ENCODE measurements at regions not wholly inside any gene's neighbourhood (a gene's known extent, or its start where the extent isn't known, plus 50 kb on each side); places are given as distances from the start of the nearest gene placed in this dataset.

DNA sequence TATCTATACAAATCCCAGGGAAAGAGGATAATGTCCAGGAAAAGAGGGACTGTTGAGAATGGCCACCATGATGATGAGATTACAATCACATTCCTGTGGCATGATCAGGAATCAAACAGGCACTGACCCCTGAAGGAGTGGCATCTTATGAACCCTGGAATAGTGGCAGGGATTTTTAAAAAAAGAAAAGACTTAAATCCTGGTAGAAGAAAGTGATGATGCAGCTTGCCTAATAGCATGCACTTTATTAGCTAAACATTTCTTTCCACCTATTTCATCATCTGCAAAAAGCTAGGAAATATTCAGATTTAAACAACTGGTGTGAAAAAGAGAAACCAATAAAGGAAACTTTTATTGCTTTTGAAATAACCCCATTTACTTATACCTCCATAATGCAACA is 87.2 kb upstream of the FSHR start:
- Mint-ChIP-seq H3K36me3 (ENCODE audit: insufficient read depth in 2 of 2) (peaks cover 0 to 1% of the 10 kb centered on the region in 2 donors), H3K9me3 (peaks cover 10 to 13% of the 10 kb centered on the region in 2 donors), H3K27ac (no peak overlapping the region), H3K27me3 (ENCODE audit: low read depth) (no peaks in the 10 kb centered on the region), H3K4me3 (no peak overlapping the region), H3K4me1 (ENCODE audit: low read depth) (no peaks in the 10 kb centered on the region)
- ATAC-seq (replicated peaks in 1 of 2) = no peak
- no peak for DNase-seq

DNA sequence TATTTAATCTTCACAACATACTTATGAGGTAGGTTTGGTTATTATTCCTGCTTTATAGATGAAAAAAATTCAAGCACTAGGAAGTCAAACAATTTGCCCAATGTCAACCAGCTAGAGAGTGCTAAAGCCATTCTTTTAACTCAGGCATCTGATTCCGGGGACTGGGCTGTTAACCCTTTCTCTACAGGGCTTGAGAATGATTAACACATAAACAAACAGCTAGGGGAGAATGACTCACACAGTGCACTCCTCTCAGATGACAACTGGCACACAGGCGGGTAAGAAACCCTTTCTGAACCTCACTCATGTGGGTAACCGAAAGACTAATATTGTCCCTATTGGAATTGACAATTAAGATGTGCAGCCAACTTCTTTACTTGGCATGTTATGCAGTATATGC is 86.3 kb upstream of the FSHR start:
- no peak for DNase-seq
- no peak overlapping the region for H3K27ac Mint-ChIP-seq
- no peak for ATAC-seq (replicated peaks in 1 of 2)
- H3K4me3 Mint-ChIP-seq = no peak overlapping the region
- H3K4me1 Mint-ChIP-seq (ENCODE audit: low read depth) = no peaks in the 10 kb centered on the region
- peaks cover 0 to 1% of the 10 kb centered on the region in 2 donors for H3K36me3 Mint-ChIP-seq (ENCODE audit: insufficient read depth in 2 of 2)
- H3K27me3 Mint-ChIP-seq (ENCODE audit: low read depth) = no peaks in the 10 kb centered on the region
- peaks cover 9 to 13% of the 10 kb centered on the region in 2 donors for H3K9me3 Mint-ChIP-seq

DNA sequence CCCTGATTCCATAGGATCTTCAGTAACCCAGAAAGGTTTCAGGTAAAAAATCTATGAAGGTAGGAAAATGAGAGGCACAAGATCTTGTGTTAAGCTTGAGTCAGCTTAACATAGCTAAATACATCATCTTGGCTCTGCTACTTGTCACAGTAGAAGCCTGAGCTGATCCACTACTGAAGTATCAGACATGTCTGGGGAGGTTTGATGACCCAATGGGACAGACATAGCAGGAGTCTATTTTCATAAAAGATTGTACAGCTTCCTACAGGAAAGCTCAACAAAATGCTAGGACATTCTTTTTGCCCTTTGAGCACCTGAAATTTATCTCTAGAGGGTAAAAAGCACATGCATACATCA is 84.3 kb upstream of the FSHR start:
- no peaks in the 10 kb centered on the region for H3K4me1 Mint-ChIP-seq (ENCODE audit: low read depth)
- no peak overlapping the region for H3K4me3 Mint-ChIP-seq
- no peaks in the 10 kb centered on the region for H3K27me3 Mint-ChIP-seq (ENCODE audit: low read depth)
- peaks cover 5 to 6% of the 10 kb centered on the region in 2 donors for H3K9me3 Mint-ChIP-seq
- H3K36me3 Mint-ChIP-seq (ENCODE audit: insufficient read depth in 2 of 2) = peaks cover 0 to 1% of the 10 kb centered on the region in 2 donors
- no peak for ATAC-seq (replicated peaks in 1 of 2)
- no peak overlapping the region for H3K27ac Mint-ChIP-seq
- no peak for DNase-seq

DNA sequence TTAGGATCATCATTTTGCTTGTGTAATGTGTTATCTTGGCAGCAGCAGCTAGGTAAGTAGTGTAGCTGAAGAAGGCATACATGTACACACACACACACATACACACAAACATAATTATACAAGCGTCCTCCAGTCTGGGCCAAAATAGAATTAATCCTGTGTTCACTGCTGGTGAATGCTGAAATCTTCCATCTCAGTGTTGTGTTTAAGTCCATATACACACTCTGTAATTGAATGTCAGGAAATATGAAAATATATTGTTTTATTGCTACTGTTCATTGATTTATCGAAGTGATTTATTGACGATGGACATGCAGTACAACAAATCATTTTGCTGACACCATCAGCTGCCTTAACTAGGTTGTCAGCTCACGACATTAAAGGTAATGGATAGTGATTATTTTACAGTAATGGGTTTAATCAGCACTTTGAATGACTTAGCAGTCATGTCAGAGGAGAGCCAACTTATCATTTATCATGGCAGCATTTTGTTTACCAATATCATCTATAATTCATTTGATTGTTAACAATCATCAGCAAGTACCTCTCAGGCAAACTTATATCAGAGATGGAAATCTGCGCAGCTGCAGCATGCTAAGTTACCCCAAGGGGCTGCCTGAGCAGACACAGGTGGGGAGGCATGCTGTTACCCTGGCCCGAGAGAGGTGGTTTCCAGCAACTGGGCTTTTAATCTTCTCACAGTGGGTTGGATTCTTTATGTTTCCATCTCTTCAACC is 83.7 kb upstream of the FSHR start:
- Mint-ChIP-seq H3K4me1 (ENCODE audit: low read depth) (no peaks in the 10 kb centered on the region), H3K36me3 (ENCODE audit: insufficient read depth in 2 of 2) (peaks cover 0 to 1% of the 10 kb centered on the region in 2 donors), H3K27ac (no peak overlapping the region), H3K4me3 (no peak overlapping the region), H3K27me3 (ENCODE audit: low read depth) (no peaks in the 10 kb centered on the region), H3K9me3 (peaks cover 3 to 5% of the 10 kb centered on the region in 2 donors)
- DNase-seq = no peak
- ATAC-seq (replicated peaks in 1 of 2) = no peak

DNA sequence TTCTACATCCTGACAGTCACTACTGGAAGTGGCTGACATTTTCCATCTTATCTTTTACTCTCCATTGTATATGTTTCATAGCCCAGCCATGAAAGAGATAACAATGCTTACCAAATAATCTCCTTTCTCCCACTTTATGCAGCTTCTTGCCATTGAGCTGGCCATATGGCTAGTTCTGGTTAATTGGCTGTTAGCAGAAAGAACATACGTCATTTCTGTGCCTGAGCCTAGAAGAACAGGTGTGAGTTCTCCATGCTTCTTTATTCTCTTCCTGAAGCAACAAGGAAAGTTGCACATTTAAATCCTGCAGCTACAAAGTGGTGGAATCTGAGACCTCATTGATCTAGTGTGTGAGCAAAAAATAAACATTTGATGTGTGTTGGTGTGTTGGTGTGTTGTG is 82.0 kb upstream of the FSHR start:
- H3K36me3 Mint-ChIP-seq (ENCODE audit: insufficient read depth in 2 of 2) = no peaks in the 10 kb centered on the region
- no peaks in the 10 kb centered on the region for H3K4me1 Mint-ChIP-seq (ENCODE audit: low read depth)
- ATAC-seq (replicated peaks in 1 of 2) = no peak
- H3K9me3 Mint-ChIP-seq = peaks cover 9% of the 10 kb centered on the region in 2 donors
- DNase-seq = no peak
- no peak overlapping the region for H3K4me3 Mint-ChIP-seq
- H3K27me3 Mint-ChIP-seq (ENCODE audit: low read depth) = no peaks in the 10 kb centered on the region
- H3K27ac Mint-ChIP-seq = no peak overlapping the region

DNA sequence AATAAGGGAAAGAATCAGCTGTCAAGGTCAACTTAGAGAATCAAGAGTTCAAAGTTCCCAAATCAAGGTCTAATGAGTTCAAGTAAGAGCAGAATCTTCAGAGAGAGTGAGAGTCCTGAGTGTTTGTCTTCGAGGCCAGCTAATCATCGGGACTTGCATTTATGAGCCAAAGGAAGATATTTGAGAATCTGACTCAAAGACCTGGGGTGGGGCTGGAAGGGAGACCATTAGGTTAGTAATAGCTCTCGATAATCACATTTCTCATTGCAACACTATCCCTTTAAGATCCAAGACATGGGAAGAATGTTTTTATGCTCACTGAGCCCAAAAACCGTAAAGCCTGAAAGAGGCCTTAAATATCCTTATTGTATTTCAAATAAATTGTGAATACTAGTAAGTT is 72.0 kb upstream of the FSHR start:
- ATAC-seq (replicated peaks in 1 of 2) (no peak), DNase-seq (no peak)
- H3K4me1 Mint-ChIP-seq (ENCODE audit: low read depth) = no peaks in the 10 kb centered on the region
- H3K9me3 Mint-ChIP-seq = peaks cover 8 to 11% of the 10 kb centered on the region in 2 donors
- H3K36me3 Mint-ChIP-seq (ENCODE audit: insufficient read depth in 2 of 2) = peaks cover 0 to 2% of the 10 kb centered on the region in 2 donors
- no peak overlapping the region for H3K27ac Mint-ChIP-seq
- H3K4me3 Mint-ChIP-seq = no peak overlapping the region
- H3K27me3 Mint-ChIP-seq (ENCODE audit: low read depth) = no peaks in the 10 kb centered on the region

DNA sequence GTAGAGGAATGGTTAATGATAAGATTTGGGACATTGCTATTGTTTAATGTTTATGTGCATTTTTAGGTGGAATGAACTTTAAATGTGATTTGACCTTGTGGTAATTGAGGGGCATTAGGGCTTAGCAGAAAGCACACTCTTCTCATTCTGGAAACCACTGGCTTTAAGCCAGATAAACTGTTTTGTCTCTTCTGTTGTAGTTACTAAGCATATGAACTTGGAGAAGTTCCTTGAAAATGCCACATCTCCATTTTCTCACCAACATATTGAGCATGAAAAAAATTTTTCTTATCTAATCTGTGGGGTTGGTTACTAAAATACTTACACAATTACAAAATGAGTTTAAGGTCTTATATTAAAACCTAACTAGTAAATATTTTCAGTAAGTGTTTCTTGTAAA is 70.8 kb upstream of the FSHR start:
- Mint-ChIP-seq H3K36me3 (ENCODE audit: insufficient read depth in 2 of 2) (no peaks in the 10 kb centered on the region), H3K4me3 (no peak overlapping the region), H3K27ac (no peak overlapping the region), H3K9me3 (peaks cover 1 to 6% of the 10 kb centered on the region in 2 donors), H3K27me3 (ENCODE audit: low read depth) (no peaks in the 10 kb centered on the region), H3K4me1 (ENCODE audit: low read depth) (no peaks in the 10 kb centered on the region)
- DNase-seq = no peak
- no peak for ATAC-seq (replicated peaks in 1 of 2)

DNA sequence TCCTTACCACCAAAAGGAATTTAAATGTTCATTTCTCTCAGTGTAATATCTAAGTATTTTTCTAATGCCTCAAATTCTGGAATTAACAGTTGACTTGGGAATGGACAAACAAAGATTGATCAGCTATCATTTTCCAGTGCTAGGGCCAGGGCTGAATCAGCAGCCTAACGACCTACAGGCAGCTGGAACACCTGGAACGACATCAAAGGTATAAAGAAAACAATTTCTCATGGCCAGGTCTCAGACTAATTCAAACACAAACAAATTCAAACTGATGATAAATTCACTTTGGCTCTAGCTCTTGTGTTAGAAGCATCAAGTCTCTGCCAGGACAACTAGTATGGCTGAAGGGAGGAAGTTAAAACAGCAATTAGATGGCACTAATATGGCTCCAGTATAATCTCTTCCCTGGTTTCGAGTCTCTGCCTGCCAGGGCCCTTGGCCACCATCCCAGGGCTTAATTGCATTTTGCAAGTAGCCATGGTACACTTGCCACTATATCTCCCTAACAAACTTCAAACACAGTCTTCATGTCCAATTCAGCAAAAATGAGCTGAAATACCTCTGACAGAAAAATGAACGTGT is 70.2 kb upstream of the FSHR start:
- no peak overlapping the region for H3K27ac Mint-ChIP-seq
- H3K4me1 Mint-ChIP-seq (ENCODE audit: low read depth) = no peaks in the 10 kb centered on the region
- DNase-seq (no peak), ATAC-seq (replicated peaks in 1 of 2) (no peak)
- H3K4me3 Mint-ChIP-seq = no peak overlapping the region
- H3K9me3 Mint-ChIP-seq = peaks cover 1 to 6% of the 10 kb centered on the region in 2 donors
- no peaks in the 10 kb centered on the region for H3K27me3 Mint-ChIP-seq (ENCODE audit: low read depth)
- no peaks in the 10 kb centered on the region for H3K36me3 Mint-ChIP-seq (ENCODE audit: insufficient read depth in 2 of 2)

DNA sequence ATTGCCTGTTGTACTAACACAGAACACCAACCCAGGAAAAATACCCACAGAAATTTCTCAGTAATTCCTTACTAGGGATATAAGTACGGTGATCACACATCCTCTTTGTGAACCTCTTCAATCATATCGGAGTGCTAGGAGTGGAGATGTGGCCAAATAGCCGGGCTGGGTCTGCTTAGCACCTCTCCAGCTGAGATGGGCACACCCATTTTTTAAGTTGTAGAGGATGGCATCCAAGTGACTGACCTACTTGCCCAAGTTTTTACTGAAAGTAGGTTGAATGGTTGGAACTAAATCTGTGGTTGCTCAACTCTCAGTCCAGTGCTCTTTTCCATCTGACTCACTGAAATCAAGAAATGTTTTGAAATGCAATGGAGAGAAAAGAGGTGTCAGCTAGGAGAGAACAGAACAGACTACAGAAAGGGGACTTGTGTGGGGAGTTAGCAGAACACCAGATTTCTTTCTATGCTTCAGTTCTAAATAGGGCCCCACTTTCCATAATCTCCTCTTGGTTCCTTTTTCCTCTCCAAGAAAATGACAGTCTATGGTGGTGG is 68.7 kb upstream of the FSHR start:
- DNase-seq = no peak
- ATAC-seq (replicated peaks in 1 of 2) = no peak
- Mint-ChIP-seq H3K27ac (no peak overlapping the region), H3K27me3 (ENCODE audit: low read depth) (no peaks in the 10 kb centered on the region), H3K9me3 (peaks cover 4 to 10% of the 10 kb centered on the region in 2 donors), H3K4me1 (ENCODE audit: low read depth) (no peaks in the 10 kb centered on the region), H3K4me3 (no peak overlapping the region), H3K36me3 (ENCODE audit: insufficient read depth in 2 of 2) (no peaks in the 10 kb centered on the region)

DNA sequence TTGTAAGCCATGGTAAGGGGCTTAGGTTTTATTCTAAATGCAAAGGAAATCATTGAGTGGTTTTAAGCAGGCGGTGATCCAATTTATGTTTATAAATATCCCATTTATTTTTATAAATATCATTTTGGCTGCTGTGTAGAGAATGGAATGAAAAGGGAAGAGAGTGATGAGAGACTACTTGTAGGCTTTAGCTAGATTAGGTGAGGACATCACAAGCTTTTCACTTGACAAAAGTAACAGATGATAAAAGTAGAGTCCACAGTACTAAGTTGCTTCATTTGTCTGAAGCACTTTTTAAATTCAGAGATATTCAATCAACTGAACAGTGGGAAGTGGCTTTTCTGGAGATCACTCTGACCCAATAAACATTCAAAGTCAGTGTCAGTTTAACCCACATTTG is 65.4 kb upstream of the FSHR start:
- Mint-ChIP-seq H3K27ac (no peak overlapping the region), H3K27me3 (ENCODE audit: low read depth) (no peaks in the 10 kb centered on the region), H3K4me3 (no peak overlapping the region), H3K4me1 (ENCODE audit: low read depth) (no peaks in the 10 kb centered on the region), H3K36me3 (ENCODE audit: insufficient read depth in 2 of 2) (no peaks in the 10 kb centered on the region), H3K9me3 (peaks cover 4 to 7% of the 10 kb centered on the region in 2 donors)
- ATAC-seq (replicated peaks in 1 of 2) (no peak), DNase-seq (no peak)

DNA sequence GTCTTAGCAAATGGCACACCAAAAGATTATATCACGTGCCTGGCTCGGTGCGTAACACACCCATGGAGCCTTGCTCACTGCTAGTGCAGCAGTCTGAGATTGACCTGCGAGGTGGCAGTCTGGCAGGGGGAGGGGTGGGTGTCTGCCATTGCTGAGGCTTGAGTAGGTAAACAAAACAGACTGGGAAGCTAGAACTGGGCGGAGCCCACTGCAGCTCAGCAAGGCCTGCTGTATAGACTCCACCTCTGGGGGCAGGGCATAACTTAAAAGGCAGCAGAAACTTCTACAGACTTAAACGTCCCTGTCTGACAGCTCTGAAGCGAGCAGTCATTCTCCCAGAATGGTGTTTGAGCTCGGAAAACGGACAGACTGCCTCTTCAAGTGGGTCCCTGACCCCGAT is 55.9 kb upstream of the FSHR start:
- Mint-ChIP-seq H3K27ac (no peak overlapping the region), H3K27me3 (ENCODE audit: low read depth) (no peaks in the 10 kb centered on the region), H3K4me3 (no peak overlapping the region), H3K36me3 (ENCODE audit: insufficient read depth in 2 of 2) (no peaks in the 10 kb centered on the region), H3K4me1 (ENCODE audit: low read depth) (no peaks in the 10 kb centered on the region), H3K9me3 (peaks cover 2 to 8% of the 10 kb centered on the region in 2 donors)
- no peak for DNase-seq
- ATAC-seq (replicated peaks in 1 of 2) = no peak

DNA sequence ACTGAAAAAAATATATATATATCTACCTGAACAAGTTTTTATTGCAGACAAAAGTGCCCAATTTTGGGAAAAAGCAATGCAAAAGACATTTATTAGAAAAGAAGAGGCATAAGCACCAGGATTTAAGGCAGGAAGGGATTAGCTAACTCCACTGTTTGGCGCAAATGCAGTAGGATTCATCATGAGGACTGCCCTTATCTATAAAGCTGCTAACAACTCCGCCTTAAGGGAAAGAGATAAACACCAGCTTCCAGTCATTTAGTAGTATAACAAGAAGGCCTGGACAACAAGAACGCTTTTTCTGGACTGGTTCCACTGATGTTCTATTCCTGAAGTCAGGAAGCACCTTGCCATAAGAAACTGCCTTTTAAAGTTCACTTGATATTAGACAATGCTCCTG is 52.9 kb upstream of the FSHR start:
- H3K27ac Mint-ChIP-seq = no peak overlapping the region
- peaks cover 2 to 3% of the 10 kb centered on the region in 2 donors for H3K9me3 Mint-ChIP-seq
- no peaks in the 10 kb centered on the region for H3K4me1 Mint-ChIP-seq (ENCODE audit: low read depth)
- DNase-seq = no peak
- no peaks in the 10 kb centered on the region for H3K36me3 Mint-ChIP-seq (ENCODE audit: insufficient read depth in 2 of 2)
- H3K4me3 Mint-ChIP-seq = no peak overlapping the region
- ATAC-seq (replicated peaks in 1 of 2) = no peak
- no peaks in the 10 kb centered on the region for H3K27me3 Mint-ChIP-seq (ENCODE audit: low read depth)
